GM21529 (cell line): ENCODE measurements at regions not wholly inside any gene's neighbourhood (a gene's known extent, or its start where the extent isn't known, plus 50 kb on each side); places are given as distances from the start of the nearest gene placed in this dataset.
A peak's percentile ranks its signal among the peaks of the same experiment; 100 is the strongest.

ENCODE experiments used
- ATAC-seq: cut with Tn5 transposase; IDR thresholded peaks from one replicate; pipeline ENCODE4 v1.9.1; 2021; ENCODE audit not compliant: unreplicated experiment

DNA sequence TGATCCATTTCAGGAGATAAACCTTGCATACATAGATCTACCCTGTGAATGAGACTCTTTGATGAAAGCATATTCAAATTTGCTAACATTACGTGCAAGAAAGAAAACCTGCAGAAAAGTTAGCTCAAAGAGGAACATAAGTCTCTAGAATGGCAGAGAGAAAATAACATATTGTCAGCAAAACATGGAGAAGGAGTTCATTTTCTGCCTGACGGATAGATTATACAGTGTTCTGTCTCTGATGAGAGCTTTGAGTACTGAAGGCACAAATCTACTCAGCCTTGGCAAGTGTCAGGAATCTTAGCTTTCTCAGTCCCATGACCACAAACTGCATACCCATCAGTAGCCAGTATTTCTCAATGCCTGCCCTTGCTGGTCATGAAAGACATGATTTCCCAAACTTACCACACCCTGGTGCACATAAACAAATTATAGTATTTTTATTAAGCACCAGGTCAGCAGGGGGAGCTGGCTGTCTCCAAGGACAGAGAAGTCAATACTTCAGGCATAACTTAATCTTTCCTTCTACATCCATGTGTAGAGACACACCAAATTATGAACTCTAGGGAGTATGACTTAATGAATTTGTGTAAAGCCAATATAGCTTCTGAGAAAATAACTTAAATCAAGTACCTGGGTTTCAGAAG, 401.2 kb upstream of the SOX11 start:
- ATAC-seq = no peak

- ATAC-seq = no peak
These were observed 387.5 kb upstream of the SOX11 start for GRCh38 chr2:5304640-5305039.

DNA sequence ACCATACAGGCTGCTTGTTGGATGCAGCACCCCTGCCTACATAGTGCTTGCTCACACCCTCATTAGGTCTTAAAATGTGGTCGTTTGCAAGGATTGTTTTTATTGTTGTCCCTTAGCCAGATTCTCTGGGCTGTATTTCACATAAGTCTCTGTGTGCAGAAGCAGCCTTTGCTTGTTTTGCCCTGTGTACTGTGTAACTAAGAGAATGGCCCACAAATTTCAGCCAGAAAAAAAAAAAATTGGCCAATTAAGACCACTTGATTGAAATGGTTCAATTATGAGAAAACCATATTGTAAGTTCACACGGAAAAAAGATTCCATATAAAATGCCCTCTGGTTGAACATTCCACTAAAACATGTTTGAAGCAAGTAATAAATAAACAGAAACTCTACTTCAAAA, 377.1 kb upstream of the SOX11 start:
- no peak for ATAC-seq

GRCh38 chr2:5315512-5315911, 376.7 kb upstream of the SOX11 start:
- ATAC-seq = no peak

GRCh38 chr2:5316001-5316490, 376.1 kb upstream of the SOX11 start:
- no peak for ATAC-seq

DNA sequence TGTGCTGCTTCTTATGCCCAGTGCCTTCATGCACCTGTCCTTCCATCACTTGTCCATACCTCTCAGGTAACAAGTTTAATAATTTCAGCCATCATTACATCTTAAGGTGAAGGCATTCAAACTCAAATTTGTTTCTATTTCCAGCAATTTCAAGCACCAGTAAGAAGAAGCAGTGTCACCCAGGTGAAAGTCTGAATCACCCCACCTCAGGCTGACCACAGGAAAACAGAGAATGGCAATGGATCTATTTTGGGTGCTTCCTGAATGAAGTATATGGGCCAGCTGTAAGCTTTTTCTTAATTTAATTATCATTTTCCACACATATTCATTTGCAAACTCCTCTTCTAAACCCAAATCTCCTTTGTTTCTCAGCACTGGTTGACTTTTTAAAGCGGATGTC, 372.7 kb upstream of the SOX11 start:
- ATAC-seq = no peak

GRCh38 chr2:5322396-5322795, 369.8 kb upstream of the SOX11 start:
- no peak for ATAC-seq

DNA sequence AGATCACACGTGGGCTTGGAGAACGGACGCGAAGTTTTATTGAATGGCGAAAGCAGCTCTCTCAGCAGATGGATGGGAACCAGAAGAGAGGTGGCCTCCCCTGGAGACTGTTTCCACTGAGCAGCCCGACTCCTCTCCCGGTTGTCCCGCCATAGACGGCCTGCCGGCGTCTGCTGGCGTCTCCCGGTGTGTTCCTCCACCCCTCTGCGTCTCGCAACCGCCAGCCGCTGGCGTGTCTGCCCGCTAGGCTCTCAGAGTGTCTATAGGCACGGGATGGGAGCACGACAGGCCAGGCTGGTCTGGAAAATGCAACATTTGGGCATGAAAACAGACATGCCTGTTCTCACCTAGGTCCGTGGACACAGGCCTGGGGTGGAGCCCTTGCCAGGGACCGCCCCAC, 366.7 kb upstream of the SOX11 start:
- ATAC-seq = no peak

DNA sequence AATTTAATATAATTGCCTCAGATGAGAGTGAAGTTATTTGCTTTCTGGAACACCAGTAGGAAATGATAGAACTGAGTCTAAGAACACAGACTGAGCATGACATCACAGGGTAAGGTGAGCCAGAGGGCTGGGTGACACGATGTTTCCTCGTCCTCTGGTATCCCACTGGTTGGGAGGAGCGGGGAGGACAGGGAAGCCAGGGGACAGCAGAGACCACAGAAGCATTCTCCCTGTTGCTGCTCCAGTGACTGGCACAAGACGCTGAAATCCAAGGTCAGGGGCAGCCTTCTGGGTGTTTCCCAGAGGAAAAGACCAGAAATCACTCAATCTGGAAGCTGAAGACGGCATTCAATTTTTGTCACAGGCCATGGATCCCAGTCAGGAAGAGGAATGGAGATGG, 363.4 kb upstream of the SOX11 start:
- ATAC-seq = no peak

DNA sequence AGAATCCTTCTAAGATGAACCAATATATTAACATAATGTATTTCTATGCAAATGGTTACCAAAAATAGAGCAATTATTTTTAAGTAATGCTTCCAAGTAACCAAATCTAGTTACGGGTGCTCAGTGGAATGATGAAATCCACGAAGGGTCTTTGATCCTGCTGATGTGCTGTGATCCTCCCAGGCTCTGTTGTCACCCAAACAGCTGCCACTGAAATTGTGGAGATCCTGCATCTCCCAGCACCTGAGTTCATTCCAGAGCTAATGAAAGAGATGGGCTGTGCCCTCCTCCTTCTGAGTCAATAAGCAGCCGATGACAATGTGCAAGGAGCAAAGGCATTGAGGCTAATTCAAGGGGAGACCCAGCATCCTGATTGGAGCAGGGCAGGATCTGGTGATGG, 362.4 kb upstream of the SOX11 start:
- ATAC-seq = no peak

- ATAC-seq = no peak
These were observed 361.2 kb upstream of the SOX11 start for GRCh38 chr2:5330961-5331360.

GRCh38 chr2:5332925-5333324, 359.3 kb upstream of the SOX11 start:
- no peak for ATAC-seq

DNA sequence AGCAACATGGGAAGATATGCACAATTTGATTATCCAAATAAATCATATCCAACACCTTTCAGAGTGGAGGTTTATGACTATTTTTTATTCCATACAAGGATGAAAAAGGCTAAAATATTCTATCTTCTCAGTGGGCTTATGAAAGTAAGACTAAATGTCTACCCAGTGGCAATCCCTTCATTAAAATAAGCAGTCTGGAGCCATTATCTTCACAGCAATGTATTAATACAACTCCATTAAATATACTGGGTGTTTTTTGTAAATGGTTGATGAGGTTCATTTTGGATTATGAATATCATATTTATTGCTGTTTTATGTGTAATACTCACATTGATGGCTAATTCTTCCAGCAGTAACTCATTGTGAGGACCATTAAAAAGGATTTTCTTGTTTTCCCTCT, 352.7 kb upstream of the SOX11 start:
- no peak for ATAC-seq

GRCh38 chr2:5343785-5344335, 348.3 kb upstream of the SOX11 start:
- ATAC-seq = no peak

DNA sequence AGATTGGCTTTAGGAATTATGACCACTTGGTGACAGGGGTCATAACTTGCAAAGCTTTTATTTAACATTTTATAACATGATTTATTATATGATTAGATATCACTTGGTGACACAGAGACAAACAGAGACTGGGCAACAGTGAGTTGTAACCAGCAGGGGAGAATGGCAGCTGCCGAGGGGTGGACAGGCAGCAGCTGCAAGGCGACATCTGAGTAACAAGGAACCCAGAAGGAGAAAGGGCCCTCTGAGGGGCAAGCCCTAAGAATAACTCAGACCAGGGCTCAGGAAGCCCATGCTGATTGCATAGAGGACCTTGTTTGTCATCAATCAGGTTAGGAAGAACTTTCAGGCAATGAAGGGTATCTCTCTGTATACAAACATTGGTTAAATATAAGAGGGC, 339.9 kb upstream of the SOX11 start:
- ATAC-seq = no peak

DNA sequence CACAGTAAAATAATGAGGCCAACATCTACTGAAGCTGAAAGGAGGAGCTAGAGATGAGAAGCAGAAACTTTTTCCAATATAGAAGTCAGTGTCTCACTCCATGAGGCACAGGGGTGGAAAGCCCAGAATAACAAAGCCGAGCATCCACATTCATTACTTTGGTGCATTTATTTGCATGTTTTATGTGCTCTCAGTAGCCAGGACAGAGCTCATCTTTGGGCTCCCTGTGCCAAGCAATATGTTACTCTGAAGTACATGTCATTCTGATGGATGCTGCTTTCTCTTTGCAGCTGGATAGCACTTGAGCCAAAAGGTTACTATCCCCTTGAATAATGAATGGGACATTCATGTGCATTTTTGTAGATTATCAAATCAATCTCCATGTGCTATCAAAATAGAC, 338.6 kb upstream of the SOX11 start:
- ATAC-seq = no peak

DNA sequence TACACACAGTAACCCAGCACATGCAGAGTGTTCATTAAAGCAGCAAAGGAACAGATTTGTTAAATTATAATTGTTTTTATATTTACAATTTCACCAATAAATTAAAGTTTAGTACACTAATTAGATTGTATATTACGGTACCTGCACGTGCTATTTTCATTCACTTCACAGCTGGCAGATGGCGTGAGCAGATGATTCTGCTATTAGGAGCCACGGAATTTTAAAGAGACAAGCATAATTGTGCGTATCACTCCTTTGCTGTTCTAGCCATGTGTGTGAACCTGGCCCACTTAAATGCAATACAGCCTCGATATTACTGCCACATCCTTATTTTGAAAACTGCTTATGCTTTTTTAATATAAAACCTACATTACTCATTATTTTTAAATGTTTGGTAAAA, 332.8 kb upstream of the SOX11 start:
- ATAC-seq = no peak

DNA sequence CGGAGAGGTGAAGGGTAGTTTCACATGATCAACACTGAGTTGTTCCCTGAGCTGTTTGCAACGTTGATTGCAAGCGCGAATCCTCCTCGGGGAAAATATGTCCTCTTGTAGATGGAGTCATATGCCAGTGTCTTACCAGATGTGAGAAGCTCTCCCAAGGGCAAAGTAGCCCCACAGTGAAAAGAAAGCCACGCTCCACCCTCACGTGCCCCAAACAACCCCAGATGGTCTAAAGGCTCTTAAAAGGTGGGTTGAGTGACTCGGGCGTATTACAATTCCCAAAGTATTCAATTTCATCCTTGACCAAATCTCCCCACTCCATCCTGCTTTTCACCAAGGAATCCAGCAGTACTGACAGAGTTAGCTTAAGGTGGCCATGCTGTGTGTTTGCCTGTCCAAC, 332.1 kb upstream of the SOX11 start:
- no peak for ATAC-seq

- ATAC-seq = no peak
These were observed 327.8 kb upstream of the SOX11 start for GRCh38 chr2:5364361-5364760.

- ATAC-seq = peak; percentile 99
These were observed 326.2 kb upstream of the SOX11 start for GRCh38 chr2:5365871-5366461.

- ATAC-seq = no peak
These were observed 324.9 kb upstream of the SOX11 start for GRCh38 chr2:5367321-5367720.

GRCh38 chr2:5368263-5368662, 323.9 kb upstream of the SOX11 start:
- no peak for ATAC-seq

- ATAC-seq = no peak
These were observed 322.7 kb upstream of the SOX11 start for GRCh38 chr2:5369510-5369909.
